DMS 273 (cell line): ENCODE measurements at regions not wholly inside any gene's neighbourhood (a gene's known extent, or its start where the extent isn't known, plus 50 kb on each side); places are given as distances from the start of the nearest gene placed in this dataset.
"Not testable (repeated sequence)": the region's sequence is repeated elsewhere in the genome, so short reads cannot be mapped to it uniquely, and the experiment has no call there.

Experiments used
- DNase-seq: peaks from one replicate; lab custom pipeline; 2025; ENCODE audit not compliant: unreplicated experiment; lab: John Stamatoyannopoulos, UW

DNA sequence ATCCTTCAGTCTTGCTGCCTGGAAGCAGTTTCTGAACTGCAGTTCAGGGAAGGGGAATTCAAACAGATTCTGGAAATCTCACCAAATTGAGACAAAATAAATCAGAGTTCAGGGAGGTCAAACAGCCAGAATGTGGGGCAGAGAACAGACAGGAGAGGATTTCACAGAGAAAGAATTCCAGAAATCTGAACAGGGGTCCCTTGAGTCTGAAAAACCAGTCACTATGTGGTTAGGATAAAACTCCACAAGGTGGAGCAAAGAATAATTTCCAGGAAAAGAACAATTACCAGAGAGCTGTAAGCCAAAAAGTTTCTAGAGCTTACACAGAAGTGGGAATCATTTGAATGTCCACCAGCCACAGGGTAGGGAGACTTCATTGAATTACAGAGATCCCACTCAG, 84.7 kb downstream of the URB2 start:
- no peak for DNase-seq

DNA sequence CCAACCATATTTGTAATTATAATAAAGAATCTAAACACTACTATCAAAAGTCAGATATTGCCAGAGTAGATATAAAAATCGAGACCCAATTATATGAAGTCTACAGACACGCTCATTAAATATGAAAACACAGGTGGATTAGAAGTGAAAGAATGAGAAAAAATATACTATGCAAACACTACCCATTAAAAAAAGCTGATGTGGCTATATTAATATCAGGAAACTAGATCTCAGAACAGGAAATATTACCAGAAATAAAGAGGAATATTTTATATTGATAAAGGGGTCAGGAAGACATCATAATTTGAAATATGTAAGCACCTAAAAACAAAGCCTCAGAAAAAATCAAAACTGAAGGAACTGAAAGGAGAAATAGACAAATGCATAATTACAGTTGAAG, 88.3 kb downstream of the URB2 start:
- DNase-seq: no peak

DNA sequence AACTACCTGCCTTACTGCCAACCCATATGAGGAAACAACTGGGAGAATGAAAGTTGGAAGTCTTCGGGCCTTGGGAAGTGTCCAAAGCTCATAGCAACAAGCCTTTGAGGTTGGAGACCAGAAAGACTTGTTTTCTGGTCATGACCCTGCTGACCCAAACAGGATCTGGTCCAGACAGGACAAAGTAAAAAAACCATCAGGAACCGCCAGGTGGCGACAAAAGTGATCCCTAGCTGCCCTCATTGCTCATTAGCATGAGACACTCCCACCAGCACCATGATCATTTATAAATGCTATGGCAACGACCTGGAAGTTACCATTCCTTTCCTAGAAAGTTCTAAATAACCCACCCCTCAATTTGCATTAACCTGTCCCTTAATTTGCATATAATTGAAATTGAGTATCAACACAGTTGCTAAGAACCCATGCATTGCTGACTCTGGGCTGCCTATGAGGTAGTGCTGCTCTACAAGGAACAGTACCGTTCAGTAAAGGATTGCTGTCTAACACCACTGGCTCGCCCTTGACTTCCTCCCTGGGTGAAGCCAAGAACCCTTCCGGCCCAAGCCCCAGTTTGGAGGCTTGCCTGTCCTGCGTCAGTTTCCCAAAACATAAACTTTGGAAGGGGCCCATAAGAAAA, 89.0 kb downstream of the URB2 start:
- peak; percentile 44 for DNase-seq

DNA sequence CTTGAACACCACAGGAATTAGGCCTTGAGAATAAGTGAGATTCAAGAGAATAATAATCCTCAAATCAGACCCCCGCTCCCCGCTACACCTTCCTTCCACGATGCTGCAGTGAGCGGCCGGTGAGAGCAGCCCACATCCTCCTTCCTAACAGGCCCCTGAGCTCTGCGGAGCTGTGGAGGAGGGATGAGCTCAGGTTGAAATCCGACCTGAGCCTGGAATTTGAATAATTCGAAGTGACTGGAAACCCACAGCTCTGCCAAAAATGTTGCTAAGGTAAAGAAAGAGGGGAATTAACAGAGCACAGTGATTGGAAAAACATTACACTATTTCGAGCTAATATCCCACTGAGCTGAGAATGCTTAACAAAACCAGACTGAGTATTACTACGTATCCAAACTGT, 90.0 kb downstream of the URB2 start:
- no peak for DNase-seq

DNA sequence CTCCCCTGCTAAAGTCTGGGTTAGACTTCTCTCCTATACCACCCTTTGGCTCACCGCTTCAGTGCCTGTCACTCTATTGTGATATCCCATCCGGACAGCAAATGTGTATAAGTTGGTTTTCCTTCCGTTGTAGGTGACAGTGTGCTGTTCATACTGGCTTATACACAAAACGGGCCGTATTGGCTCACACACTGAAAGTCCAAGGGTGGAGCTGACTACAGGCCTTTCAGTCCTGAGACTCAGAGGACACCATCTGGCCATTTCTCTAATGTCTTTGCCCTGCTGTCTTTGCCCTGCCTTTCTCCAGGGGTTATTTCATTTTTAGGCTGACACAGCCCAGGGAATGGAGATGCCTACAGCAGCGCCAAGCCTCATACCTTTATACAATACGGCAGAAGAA, 90.7 kb downstream of the URB2 start:
- peak; percentile 37 for DNase-seq

DNA sequence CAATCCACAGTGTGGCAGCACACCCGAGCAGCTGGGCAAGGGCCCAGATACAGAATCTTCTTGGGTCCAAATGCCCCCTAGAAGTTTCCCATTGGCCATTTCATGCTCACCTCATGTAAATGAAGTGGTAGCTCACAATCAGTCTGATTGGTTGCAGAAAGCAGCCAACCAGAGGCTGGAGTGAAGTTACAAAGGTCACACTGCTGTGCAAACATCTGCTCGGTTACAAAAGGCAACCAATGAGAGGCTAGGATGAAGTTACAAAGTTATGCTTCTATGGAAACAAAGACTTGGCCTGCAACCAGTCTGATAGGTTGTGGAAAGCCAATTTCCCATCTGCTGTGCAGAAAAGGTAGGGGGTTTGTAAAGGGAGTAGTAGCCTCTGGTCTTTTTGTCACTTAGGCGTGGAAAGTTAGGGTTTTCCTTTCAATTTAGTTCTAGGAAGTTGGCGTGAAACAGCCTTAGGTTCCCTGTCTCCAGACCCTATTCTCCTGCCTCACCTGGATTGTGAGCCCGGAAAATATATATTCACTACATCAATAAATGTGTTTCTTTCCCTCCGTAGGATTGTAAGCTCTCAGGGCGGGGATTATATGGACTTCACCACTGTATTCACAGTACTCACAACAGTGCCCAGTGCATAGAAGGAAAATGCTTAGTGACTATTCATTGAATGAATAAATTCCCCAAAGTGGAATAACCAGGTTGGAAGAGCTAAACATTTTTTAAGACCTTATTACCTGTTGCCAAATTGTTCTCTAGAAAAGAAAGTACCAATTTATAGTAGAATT, 91.9 kb downstream of the URB2 start:
- peak; percentile 87 for DNase-seq

DNA sequence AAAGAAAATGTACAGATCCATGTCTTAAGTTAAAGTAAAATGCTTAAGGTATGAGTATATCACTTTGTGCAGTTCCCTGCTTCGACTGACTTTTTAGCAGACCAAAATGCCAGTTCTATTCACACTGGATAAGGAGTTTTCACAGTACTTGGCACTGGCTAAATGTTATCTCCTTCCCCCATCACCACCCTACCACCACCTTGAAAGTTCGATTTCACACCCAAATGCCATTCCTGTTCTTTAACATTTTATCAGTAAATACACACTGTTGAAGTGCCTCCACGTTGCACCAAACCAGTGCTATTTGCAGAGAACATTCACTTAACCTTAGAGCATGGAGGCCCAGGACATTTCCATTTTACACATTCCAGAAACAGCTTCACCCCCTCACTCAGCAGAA, 100.0 kb downstream of the URB2 start:
- no peak for DNase-seq

DNA sequence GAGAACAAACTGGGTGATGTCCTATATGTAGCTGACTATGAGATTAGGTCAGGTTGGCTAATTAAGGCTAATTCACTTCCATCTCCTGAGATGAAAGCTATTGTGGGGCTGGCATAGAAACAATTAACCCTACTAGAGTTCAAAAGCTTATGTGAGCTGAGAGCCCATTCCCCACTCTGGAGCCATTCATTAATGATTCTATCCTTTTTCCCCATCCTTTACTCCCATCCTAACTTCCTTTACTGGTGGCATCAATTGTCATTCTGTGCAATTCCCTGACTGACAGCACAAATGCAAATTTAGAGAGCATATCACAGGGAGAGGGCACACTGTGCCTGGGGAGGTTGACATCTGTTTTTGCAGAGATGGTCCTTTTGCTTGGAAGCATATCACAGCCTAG, 103.9 kb downstream of the URB2 start:
- no peak for DNase-seq

DNA sequence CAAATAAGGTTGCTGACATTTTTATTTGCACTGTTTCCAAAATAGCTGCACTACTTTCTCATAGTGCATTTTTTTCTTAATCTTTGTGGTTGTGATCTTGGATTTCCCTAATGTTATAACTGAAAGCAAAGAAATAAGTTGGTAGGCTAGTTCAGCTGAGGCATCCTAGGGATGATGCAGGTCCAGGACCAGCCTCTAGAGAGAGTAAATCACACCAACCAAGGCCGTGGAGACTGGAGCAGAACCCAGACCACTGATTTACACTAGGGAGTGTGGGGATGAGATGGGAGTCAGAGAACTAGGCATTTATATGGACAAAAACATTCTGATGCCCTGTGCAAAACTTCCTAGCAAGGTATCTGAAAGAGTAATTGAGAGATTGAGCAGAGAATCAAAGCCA, 104.5 kb downstream of the URB2 start:
- DNase-seq: no peak

DNA sequence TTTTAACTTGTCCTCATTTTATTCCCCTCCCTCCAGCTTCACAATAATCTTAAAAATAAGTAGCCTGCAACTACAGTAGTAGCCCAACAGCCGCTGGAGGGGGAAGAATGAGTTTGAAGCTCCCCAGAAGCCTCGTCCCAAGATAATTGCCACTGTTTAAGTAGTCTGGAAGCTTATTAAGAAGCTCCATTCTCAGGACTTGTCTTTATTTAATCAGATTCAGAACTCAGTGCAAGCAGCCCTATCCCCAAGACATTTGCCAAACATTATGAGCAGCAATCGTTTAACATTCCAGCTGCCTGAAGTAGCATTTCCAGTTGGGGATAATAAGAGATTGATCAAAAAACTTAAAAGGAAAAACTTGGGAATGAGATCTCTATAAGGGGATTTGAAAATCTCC, 106.0 kb downstream of the URB2 start:
- DNase-seq: no peak

DNA sequence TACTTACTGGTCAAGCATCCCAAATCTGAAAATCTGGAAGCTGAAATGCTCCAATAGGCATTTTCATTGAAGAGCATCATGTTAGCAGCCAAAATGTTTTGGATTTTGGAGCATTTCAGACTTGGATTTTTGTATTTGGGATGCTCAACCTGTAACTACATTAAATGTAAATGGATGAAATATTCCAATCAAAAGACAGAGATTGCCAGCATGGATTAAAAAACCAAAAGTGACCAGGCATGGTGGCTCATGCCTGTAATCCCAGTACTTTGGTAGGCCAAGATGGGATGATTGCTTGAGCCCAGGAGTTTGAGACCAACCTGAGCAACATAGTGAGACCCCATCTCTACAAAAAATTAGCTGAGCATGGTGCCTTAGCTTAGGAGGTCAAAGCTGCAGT, 110.3 kb downstream of the URB2 start:
- no peak for DNase-seq

DNA sequence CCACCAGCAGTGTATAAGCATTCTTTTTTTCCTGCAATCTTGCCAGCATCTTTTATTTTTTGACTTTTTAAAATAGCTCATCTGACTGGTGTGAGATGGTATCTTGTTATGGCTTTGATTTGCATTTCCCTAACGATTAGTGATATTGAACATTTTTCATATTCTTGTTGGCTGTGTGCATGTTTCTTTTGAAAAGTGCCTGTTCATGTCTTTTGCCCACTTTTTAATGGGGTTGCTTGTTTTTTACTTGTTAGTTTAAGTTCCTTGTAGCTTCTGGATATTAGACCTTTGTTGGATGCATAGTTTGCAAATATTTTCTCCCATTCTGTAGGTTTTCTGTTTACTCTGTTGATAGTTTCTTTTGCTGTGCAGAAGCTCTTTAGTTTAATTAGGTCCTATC, 116.6 kb downstream of the URB2 start:
- not testable (repeated sequence) for DNase-seq

DNA sequence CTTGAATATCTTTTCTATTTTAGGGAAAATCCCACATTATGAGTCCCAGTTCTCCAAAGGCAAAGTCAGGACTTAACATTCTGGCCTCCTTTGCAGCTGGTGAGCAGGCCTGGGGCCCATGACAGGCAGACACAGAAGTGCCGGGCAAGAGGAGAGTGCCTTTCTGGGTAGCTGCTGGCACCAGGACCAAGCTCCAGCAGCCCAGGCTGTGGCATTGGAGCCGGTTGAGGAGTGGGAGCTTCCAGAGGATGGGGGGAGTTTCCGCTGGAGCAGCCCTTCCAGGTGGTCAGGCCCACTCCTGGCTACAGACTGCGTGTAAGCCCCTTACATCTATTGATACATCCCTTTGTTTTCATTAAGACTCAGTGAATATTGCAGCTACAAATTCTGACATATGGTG, 123.9 kb downstream of the URB2 start:
- DNase-seq: no peak

DNA sequence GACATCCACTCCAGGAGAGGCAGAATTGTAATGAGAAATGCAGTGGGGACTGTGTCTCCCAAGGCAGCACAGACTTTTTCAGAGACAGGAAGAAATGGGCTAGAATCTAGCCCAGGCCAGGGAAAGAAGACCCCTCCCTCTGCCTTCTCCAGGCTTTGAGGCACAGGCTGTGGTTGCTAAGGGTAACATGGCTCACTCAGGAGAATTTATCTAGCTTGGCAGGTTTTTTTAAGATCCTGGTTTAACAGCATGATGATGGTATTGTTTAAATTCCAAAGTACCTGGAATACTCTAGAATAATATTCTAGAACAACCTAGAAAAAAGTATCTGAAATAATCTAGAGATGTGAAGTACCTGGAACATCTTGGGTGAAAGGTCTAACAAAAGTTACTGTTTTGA, 125.6 kb downstream of the URB2 start:
- DNase-seq: peak; percentile 6

DNA sequence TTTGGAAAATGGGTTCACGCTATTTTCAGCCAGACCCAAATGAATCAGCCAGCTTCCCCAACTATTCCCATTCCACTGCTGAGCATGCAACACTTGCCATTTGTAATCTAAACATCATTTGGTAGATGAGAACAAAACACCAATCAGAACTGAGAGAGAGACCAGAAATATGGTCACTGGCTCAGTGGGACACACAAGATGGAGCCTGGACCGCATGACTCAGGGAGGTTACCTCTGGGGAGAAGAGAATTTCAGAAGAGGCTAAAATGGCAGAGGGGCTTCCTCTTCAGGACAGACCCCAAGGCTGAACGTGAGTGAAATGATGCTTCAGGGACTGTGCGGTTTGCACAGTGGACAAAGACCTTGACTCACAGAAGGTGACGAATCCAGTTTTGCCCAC, 126.6 kb downstream of the URB2 start:
- no peak for DNase-seq

DNA sequence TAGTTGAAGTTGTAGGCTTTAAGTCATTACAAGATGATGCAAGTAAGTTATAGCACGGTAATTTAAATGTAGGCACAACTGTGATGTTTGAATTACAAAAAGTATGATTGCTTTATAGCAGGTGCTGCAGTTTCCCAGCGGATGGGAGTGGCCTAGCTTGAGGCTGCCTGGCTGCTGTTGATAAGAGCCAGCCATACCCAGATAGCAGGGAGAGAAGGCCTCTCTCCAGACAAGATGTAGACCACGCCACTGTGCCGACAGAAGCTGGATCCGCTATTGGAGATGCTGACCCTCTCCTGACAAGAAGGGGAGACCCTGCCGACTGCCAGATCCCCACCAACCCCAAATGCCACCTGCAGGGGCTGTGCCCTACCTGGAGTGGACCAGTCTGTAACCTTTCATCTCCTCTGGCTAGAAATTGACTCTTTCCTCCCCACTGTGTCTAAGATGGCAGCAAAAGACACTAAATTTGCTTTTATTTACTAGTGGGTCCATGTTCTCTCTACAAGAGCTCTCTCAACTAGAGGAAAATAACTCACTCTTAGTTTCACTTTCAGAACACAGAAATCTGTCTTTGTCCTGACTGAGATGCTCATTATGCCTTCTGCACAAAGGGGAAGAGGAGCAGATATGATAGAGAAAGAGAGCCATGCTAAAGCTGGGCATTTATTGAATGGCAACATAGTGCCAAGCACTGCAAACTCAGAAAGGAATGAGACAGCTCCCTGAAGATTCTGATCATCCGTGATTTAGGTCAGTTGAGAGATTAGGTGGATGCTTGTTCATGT, 127.9 kb downstream of the URB2 start:
- DNase-seq: no peak

DNA sequence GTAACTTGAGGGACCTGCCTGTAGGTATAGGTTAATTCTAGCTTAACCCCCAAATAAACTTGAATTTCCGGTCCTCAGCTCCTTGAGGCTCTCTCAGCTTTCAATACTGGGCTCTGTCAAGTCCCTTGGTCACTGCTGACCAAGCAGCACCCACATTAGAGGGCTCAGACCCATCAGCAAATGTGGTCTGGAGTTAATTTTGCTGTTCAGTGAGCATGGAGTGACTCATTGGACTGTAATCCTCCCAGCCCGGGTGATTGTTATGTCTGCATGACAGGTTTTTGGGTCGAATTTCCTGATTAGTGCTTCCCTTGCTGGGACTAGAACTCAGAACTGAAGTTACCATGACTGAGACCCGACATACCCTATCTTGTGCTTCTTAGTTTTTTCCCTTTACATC, 130.6 kb downstream of the URB2 start:
- DNase-seq: no peak

DNA sequence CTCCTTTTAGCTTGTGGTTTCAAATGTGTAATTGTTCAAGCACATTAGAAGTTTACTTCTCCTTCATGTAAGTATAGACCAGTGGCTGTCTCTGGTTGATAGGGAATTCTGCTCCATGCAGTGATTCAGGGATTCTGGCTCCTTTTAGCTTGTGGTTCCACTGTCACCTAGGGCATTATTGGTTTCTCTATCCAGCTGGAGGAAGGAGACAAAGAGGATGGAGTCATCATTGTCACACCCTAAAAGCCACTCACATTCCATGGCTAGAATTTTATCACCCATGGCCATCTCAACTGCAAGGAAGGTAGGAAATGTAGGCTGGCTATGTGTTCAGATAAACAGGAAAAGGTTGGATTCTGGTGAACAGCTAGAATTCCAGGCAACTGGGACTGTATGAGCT, 131.2 kb downstream of the URB2 start:
- DNase-seq: no peak

DNA sequence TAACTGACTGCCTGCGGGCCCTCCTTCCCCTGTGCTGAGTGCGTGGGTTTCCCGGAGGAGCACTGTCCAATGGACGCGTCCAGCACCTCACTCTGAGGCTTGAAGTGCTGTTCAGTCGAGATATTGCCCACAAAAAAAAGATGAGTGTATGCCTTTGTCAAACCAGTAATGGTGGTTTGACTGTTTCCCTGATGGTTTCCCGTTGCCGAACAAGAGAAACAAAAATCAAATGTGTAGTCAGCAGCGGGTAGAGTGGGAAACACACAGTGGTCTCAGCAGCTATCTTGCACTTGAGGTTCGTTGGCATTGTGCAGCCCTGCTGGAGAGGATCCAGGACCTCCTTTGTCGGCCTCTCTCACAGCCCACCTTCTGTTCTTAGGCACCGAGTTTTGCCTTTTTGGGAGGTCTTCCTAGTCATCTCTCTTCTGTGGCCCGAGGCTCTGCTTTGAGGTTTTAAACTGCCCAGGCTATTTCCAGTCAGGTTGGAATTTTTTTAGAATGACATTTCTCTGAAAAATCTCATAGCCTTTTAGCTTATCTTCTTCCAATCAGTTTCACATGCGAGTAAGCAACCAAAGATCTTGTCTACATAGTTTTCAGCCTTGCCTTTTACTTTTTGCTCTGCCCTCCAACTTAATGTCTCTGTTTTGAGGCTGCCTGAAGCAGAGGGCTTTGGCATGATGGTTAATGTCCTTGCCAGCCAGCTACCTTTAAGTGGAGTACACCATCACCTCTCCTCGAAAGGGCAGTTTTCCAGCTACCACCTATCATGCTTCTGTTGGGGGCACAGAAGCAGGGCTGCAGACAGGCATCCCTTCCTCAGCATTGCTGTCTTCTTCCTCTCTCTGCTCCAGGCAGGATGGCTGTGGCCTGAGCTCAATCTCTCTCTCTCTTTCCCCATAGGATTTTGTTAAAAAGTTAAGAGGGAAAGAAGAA, 132.3 kb downstream of the URB2 start:
- no peak for DNase-seq

DNA sequence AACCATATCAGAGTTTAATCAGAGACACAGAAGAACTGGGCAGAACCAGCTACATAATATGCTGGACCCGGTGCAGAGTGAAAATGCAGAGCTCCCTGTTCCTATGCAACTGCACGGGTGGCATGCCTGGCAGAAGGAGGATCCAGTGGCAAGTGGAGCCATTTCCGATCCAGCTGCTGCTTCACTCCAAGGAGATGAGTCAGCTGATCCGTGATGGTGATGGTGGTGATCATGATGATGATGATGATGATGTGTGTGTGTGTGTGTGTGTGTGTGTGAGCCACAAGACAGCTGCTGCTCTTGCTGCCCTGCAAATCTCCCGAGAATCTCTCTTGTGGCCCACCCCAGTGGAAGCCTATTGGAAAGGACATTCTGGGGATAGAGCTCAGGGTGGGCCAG, 133.0 kb downstream of the URB2 start:
- DNase-seq: peak; percentile 37

DNA sequence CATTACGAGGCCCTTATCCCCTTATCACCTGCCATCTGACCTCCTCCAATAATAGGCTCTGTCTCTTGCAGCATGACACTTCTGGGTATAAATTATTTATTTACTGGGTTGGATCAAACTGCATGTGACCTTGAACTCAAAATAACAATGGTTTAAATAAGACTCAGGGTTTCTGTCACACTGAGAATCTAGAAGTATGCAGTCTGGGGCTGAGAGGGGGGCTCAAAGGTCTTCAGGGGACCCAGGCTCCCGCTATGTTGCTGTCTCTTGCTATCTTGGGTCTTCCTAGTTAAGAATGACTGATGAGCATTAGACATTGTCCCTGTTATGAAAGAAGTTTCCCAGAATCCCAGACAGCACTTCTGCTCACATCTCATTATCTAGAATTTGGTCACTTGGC, 133.5 kb downstream of the URB2 start:
- no peak for DNase-seq
